MM.1S (cell line): ENCODE measurements at regions not wholly inside any gene's neighbourhood (a gene's known extent, or its start where the extent isn't known, plus 50 kb on each side); places are given as distances from the start of the nearest gene placed in this dataset.

ENCODE experiments used
- EZH2 ChIP-seq: fragments of 300-600 bp; sonication (generic); optimal IDR thresholded peaks from 2 replicates; pipeline ENCODE3; 2017; ENCODE audit warnings: low read depth, mild to moderate bottlenecking, antibody characterized with exemption, low read length, mixed read lengths
- EZH2phosphoT487 ChIP-seq: fragments of 300-600 bp; sonication (generic); IDR thresholded peaks from 2 replicates; pipeline ENCODE4 v1.6.1; 2018; ENCODE audit warnings: antibody characterized with exemption, low read length
- TF ChIP-seq, protein P1 (sequence below): fragments of 300-600 bp; sonication (generic); IDR thresholded peaks from 2 replicates; pipeline ENCODE4 v1.5.1; 2016; ENCODE audit warnings: antibody characterized with exemption, low read length, mixed read lengths

DNA sequence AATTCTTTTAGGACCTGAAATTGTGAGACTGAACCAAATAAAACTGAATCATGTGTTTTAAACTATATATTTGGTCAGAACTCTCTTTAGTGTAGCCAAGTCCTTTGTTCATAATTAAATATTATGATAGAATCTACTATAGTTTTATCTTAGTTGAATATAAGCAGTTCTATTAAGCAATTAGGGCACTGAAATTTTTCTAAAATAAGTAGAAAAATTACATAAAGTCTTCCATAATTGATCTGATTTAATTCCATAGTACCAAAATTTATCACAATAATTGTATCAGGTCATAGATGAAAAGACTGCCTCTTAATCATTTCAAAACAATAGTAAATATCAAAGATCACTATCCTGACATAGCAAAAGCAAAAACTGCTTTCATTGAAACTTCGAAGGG is 90.1 kb upstream of the BET1 start:
- TF ChIP-seq, protein P1, sequence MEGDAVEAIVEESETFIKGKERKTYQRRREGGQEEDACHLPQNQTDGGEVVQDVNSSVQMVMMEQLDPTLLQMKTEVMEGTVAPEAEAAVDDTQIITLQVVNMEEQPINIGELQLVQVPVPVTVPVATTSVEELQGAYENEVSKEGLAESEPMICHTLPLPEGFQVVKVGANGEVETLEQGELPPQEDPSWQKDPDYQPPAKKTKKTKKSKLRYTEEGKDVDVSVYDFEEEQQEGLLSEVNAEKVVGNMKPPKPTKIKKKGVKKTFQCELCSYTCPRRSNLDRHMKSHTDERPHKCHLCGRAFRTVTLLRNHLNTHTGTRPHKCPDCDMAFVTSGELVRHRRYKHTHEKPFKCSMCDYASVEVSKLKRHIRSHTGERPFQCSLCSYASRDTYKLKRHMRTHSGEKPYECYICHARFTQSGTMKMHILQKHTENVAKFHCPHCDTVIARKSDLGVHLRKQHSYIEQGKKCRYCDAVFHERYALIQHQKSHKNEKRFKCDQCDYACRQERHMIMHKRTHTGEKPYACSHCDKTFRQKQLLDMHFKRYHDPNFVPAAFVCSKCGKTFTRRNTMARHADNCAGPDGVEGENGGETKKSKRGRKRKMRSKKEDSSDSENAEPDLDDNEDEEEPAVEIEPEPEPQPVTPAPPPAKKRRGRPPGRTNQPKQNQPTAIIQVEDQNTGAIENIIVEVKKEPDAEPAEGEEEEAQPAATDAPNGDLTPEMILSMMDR = no peak
- TF ChIP-seq EZH2 (no peak), EZH2phosphoT487 (no peak)
